HCT116 (cell line): ENCODE measurements at regions not wholly inside any gene's neighbourhood (a gene's known extent, or its start where the extent isn't known, plus 50 kb on each side); places are given as distances from the start of the nearest gene placed in this dataset.

Experiments used
- ATAC-seq: fragments of 200-7000 bp; cut with Tn5 transposase; 2 replicates; pipeline ENCODE4 v1.9.1; 2020; ENCODE audit warnings: mild to moderate bottlenecking, moderate library complexity
- BruUV-seq: library from RNA; stranded (reverse); fragments of 400-500 nt; replicated peaks from 2 replicates; lab custom pipeline; 2021; lab: Mats Ljungman, UMichigan
- CTCF ChIA-PET: fragments of 300-600 bp; sonication (Branson Sonifier 250); formaldehyde crosslinking; loops from one replicate; lab custom pipeline; 2021; ENCODE audit warnings: antibody characterized with exemption; lab: Charles Lee
- POLR2A ChIA-PET: fragments of 300-600, 350-600 bp; sonication (Branson Sonifier 250); formaldehyde crosslinking; loops from one replicate; lab custom pipeline; 2021; ENCODE audit warnings: antibody characterized with exemption; lab: Charles Lee
- RAD21 ChIA-PET, 2 experiments: fragments of 300-600 bp; sonication (Branson Sonifier 250); formaldehyde crosslinking; loops; one replicate each; lab custom pipeline; 2023; ENCODE audit warnings: low total read pairs in 2 of 2; ENCODE audit not compliant: uncharacterized antibody in 2 of 2, unreplicated experiment in 2 of 2, low non-redundant PET in 1 of 2; lab: Charles Lee
- DNase-seq: peaks from one replicate; pipeline ENCODE4 v3.0.0-alpha.2; 2010; ENCODE audit warnings: low read depth, low spot score
- H2AFZ ChIP-seq: fragments of 200-600 bp; shearing (Covaris generic), sonication (generic); 2 replicates; pipeline ENCODE4 v1.6.1; 2017; ENCODE audit warnings: low read depth, mixed run types, mixed read lengths, antibody characterized with exemption, low read length; ENCODE audit not compliant: poor library complexity, severe bottlenecking
- H3K27ac ChIP-seq: 2 replicates; pipeline ENCODE4 v1.5.1; 2012; ENCODE audit warnings: low read depth, low read length
- H3K27me3 ChIP-seq: fragments of 200-600 bp; sonication (generic); 2 replicates; pipeline ENCODE4 v1.6.1; 2016; ENCODE audit warnings: mixed run types, low read length, mixed read lengths; ENCODE audit not compliant: insufficient read depth
- H3K36me3 ChIP-seq, 2 experiments: fragments of 200-500 bp in 1 of 2; fragments of 200-600 bp in 1 of 2; sonication (Bioruptor generic) in 1 of 2; sonication (generic) in 1 of 2; 2 replicates each; pipeline versions ENCODE4 v1.5.1 to v1.6.1; 2014 to 2016; ENCODE audit warnings: low read length in 2 of 2, inconsistent platforms in 1 of 2, mixed read lengths in 1 of 2, mixed run types in 1 of 2; ENCODE audit not compliant: insufficient read depth in 2 of 2, control insufficient read depth in 1 of 2
- H3K4me1 ChIP-seq, 2 experiments: fragments of 200-600 bp in 1 of 2; sonication (generic) in 1 of 2; 2 replicates each; pipeline versions ENCODE4 v1.5.1 to v1.6.1; 2012 to 2017; ENCODE audit warnings: low read length in 2 of 2, inconsistent platforms in 1 of 2, mild to moderate bottlenecking in 1 of 2, mixed read lengths in 1 of 2, mixed run types in 1 of 2, moderate library complexity in 1 of 2; ENCODE audit not compliant: insufficient read depth in 2 of 2, control insufficient read depth in 1 of 2
- H3K4me2 ChIP-seq: fragments of 200-600 bp; sonication (generic); 2 replicates; pipeline ENCODE4 v1.6.1; 2017; ENCODE audit warnings: mixed run types, low read length, mixed read lengths
- H3K4me3 ChIP-seq, 2 experiments: fragments of 200-600 bp in 1 of 2; sonication (generic) in 1 of 2; replicated peaks in 1 of 2; 2 replicates each; pipeline ENCODE4 v1.5.1; 2011 to 2016; ENCODE audit warnings: low read length in 2 of 2, control low read depth in 1 of 2, low read depth in 1 of 2, mild to moderate bottlenecking in 1 of 2, mixed read lengths in 1 of 2, mixed run types in 1 of 2
- H3K79me2 ChIP-seq: fragments of 200-600 bp; sonication (generic); 2 replicates; pipeline ENCODE4 v1.6.1; 2017; ENCODE audit warnings: mild to moderate bottlenecking, mixed run types, low read length, moderate library complexity, mixed read lengths; ENCODE audit not compliant: insufficient read depth
- H3K9ac ChIP-seq: fragments of 200-600 bp; sonication (generic); 2 replicates; pipeline ENCODE4 v1.6.1; 2016; ENCODE audit warnings: low read length, mixed read lengths
- H3K9me2 ChIP-seq: fragments of 200-600 bp; sonication (generic), shearing (Covaris generic); 2 replicates; pipeline ENCODE4 v1.6.1; 2017; ENCODE audit warnings: mixed run types, mild to moderate bottlenecking, moderate library complexity; ENCODE audit not compliant: insufficient read depth
- H3K9me3 ChIP-seq, 2 experiments: fragments of 200-500 bp in 1 of 2; fragments of 200-600 bp in 1 of 2; sonication (Bioruptor generic) in 1 of 2; sonication (generic) in 1 of 2; 2 replicates each; pipeline ENCODE4 v1.6.1; 2014 to 2017; ENCODE audit warnings: low read length in 2 of 2, mixed read lengths in 2 of 2, inconsistent platforms in 1 of 2, low read depth in 1 of 2, mild to moderate bottlenecking in 1 of 2, mixed run types in 1 of 2, moderate library complexity in 1 of 2; ENCODE audit not compliant: control insufficient read depth in 1 of 2, insufficient read depth in 1 of 2
- H4K20me1 ChIP-seq: fragments of 200-600 bp; sonication (generic), shearing (Covaris generic); 2 replicates; pipeline ENCODE4 v1.6.1; 2017; ENCODE audit warnings: mixed run types, mild to moderate bottlenecking, moderate library complexity; ENCODE audit not compliant: insufficient read depth
- CBX3 ChIP-seq: IDR thresholded peaks from 2 replicates; pipeline ENCODE4 v1.6.1; 2012; ENCODE audit warnings: low read depth
- CEBPB ChIP-seq: IDR thresholded peaks from 2 replicates; pipeline ENCODE4 v1.6.1; 2012; ENCODE audit warnings: low read depth
- EZH2 ChIP-seq: fragments of 200-600 bp; sonication (generic); IDR thresholded peaks from 2 replicates; pipeline ENCODE4 v1.6.1; 2017; ENCODE audit warnings: antibody characterized with exemption, mixed run types
- EZH2phosphoT487 ChIP-seq: fragments of 200-600 bp; IDR thresholded peaks from 2 replicates; pipeline ENCODE4 v1.6.1; 2018; ENCODE audit warnings: antibody characterized with exemption, borderline replicate concordance
- FOSL1 ChIP-seq: IDR thresholded peaks from 2 replicates; pipeline ENCODE4 v1.6.1; 2012; ENCODE audit warnings: low read depth
- JUND ChIP-seq: IDR thresholded peaks from 2 replicates; pipeline ENCODE4 v1.6.1; 2012
- SRF ChIP-seq: IDR thresholded peaks from 2 replicates; pipeline ENCODE4 v1.6.1; 2012; ENCODE audit warnings: low read depth
- TCF7L2 ChIP-seq: IDR thresholded peaks from 2 replicates; pipeline ENCODE4 v1.7.0; 2011; ENCODE audit warnings: borderline replicate concordance, inconsistent platforms; ENCODE audit not compliant: insufficient read depth, insufficient read length; ENCODE audit errors: extremely low read depth
- YY1 ChIP-seq: IDR thresholded peaks from 2 replicates; pipeline ENCODE4 v1.6.1; 2011; ENCODE audit warnings: low read length, low read depth, moderate library complexity, mild to moderate bottlenecking; ENCODE audit not compliant: insufficient replicate concordance; ENCODE audit errors: extremely low read depth
- ZFX ChIP-seq: fragments of 450-650 bp; IDR thresholded peaks from 2 replicates; pipeline ENCODE4 v1.6.1; 2017
- intact Hi-C: fragments of 100-400 bp; cut with micrococcal nuclease; formaldehyde crosslinking; loops from 2 replicates; pipeline ENCODE4 v1.10.0; 2022
- TF ChIP-seq, protein P1 (sequence below), 3 experiments: fragments of 200-600 bp in 1 of 3; sonication (generic) in 1 of 3; IDR thresholded peaks in 2 of 3; conservative IDR thresholded peaks in 1 of 3; 2 replicates each; pipeline ENCODE4 v1.5.1; 2012 to 2017; ENCODE audit warnings: low read depth in 2 of 3, low read length in 2 of 3, antibody characterized with exemption in 1 of 3, borderline replicate concordance in 1 of 3, control low read depth in 1 of 3, mild to moderate bottlenecking in 1 of 3, mixed read lengths in 1 of 3, mixed run types in 1 of 3, moderate library complexity in 1 of 3; ENCODE audit not compliant: insufficient read depth in 1 of 3
- TF ChIP-seq, protein P2 (sequence below): IDR thresholded peaks from 2 replicates; pipeline ENCODE4 v1.6.1; 2012; ENCODE audit warnings: low read depth
- TF ChIP-seq, protein P3 (sequence below): IDR thresholded peaks from 2 replicates; pipeline ENCODE4 v1.6.1; 2012

DNA sequence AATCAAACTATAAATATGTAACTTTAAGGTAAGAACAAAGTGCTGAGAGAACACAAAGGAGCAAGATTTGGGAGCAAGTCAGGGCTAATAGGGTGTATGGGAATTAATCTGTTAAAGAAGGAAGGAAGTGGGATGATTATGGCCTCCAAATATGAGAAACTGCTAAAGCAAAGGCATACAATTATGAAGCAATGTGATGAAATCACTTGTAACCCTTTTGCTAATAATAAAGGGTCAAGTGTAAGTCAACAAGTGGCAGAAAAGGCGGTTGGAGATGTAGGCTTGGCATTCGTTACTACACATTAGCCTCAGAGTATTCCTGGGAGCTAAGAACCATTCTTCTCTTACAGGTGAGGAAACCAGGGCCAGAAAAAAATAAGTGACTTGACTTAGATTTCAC lies 1002.3 kb upstream of the TENM4 start (continued):
- TF ChIP-seq, protein P1, sequence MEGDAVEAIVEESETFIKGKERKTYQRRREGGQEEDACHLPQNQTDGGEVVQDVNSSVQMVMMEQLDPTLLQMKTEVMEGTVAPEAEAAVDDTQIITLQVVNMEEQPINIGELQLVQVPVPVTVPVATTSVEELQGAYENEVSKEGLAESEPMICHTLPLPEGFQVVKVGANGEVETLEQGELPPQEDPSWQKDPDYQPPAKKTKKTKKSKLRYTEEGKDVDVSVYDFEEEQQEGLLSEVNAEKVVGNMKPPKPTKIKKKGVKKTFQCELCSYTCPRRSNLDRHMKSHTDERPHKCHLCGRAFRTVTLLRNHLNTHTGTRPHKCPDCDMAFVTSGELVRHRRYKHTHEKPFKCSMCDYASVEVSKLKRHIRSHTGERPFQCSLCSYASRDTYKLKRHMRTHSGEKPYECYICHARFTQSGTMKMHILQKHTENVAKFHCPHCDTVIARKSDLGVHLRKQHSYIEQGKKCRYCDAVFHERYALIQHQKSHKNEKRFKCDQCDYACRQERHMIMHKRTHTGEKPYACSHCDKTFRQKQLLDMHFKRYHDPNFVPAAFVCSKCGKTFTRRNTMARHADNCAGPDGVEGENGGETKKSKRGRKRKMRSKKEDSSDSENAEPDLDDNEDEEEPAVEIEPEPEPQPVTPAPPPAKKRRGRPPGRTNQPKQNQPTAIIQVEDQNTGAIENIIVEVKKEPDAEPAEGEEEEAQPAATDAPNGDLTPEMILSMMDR (IDR thresholded peaks at IDR 0.05 in 2 of 3, conservative IDR thresholded peaks at IDR 0.05 in 1 of 3; ENCODE audit: borderline replicate concordance in 1 of 3, insufficient read depth in 1 of 3, low read depth in 2 of 3, low read length in 2 of 3) = no peak
- TF ChIP-seq, protein P2, sequence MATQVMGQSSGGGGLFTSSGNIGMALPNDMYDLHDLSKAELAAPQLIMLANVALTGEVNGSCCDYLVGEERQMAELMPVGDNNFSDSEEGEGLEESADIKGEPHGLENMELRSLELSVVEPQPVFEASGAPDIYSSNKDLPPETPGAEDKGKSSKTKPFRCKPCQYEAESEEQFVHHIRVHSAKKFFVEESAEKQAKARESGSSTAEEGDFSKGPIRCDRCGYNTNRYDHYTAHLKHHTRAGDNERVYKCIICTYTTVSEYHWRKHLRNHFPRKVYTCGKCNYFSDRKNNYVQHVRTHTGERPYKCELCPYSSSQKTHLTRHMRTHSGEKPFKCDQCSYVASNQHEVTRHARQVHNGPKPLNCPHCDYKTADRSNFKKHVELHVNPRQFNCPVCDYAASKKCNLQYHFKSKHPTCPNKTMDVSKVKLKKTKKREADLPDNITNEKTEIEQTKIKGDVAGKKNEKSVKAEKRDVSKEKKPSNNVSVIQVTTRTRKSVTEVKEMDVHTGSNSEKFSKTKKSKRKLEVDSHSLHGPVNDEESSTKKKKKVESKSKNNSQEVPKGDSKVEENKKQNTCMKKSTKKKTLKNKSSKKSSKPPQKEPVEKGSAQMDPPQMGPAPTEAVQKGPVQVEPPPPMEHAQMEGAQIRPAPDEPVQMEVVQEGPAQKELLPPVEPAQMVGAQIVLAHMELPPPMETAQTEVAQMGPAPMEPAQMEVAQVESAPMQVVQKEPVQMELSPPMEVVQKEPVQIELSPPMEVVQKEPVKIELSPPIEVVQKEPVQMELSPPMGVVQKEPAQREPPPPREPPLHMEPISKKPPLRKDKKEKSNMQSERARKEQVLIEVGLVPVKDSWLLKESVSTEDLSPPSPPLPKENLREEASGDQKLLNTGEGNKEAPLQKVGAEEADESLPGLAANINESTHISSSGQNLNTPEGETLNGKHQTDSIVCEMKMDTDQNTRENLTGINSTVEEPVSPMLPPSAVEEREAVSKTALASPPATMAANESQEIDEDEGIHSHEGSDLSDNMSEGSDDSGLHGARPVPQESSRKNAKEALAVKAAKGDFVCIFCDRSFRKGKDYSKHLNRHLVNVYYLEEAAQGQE = no peak
- TF ChIP-seq, protein P3, sequence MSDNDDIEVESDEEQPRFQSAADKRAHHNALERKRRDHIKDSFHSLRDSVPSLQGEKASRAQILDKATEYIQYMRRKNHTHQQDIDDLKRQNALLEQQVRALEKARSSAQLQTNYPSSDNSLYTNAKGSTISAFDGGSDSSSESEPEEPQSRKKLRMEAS = no peak

DNA sequence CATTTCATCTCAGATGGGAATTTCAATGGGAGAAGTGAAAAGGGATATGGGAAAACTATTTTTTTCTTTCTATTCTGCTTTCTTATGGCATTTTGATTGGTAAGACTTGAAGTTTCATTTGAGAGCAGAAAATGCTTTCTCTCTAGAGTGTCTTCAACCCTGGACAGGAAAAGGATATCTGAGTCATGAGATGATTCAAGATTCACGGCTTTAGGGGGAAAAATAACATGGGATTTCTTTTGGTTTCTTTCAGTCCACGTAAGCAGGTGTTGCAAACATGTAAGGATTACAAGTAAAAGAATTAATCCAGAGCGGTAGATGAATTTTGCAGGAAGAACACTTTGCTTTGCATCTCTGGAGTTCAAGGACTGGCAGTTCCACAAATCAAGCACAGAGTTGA lies 1001.0 kb upstream of the TENM4 start:
- DNase-seq (no peak), ATAC-seq (no peak)
- Histone ChIP-seq H3K4me2 (no peak overlapping the region), H3K4me3 (no peak overlapping the region), H3K27ac (no peak overlapping the region), H3K9ac (no peak overlapping the region), H3K9me2 (no peaks in the 10 kb centered on the region), H2AFZ (no peak overlapping the region), H4K20me1 (no peaks in the 10 kb centered on the region), H3K27me3 (no peaks in the 10 kb centered on the region), H3K79me2 (no peaks in the 10 kb centered on the region), H3K36me3 (no peaks in the 10 kb centered on the region), H3K9me3 (peaks cover under 1 to 13% of the 10 kb centered on the region in 2 experiments; a peak in 2 of 4 replicates), H3K4me1 (no peaks in the 10 kb centered on the region)
- BruUV-seq = no TSS peak
- ChIA-PET CTCF (no interaction called here), POLR2A (no interaction called here), RAD21 (no interaction called here)
- intact Hi-C loops = no loop called here
- TF ChIP-seq JUND = no peak
- TF ChIP-seq, protein P3 = no peak
- TF ChIP-seq, protein P1 (IDR thresholded peaks at IDR 0.05 in 2 of 3, conservative IDR thresholded peaks at IDR 0.05 in 1 of 3; ENCODE audit: borderline replicate concordance in 1 of 3, insufficient read depth in 1 of 3, low read depth in 2 of 3, low read length in 2 of 3) = no peak
- TF ChIP-seq TCF7L2 = no peak
- TF ChIP-seq SRF = no peak
- TF ChIP-seq YY1 = no peak
- TF ChIP-seq EZH2 = no peak
- TF ChIP-seq ZFX = no peak
- no peak for TF ChIP-seq FOSL1
- no peak for TF ChIP-seq CBX3
- TF ChIP-seq CEBPB = no peak
- TF ChIP-seq EZH2phosphoT487 = no peak
